ENCODE measurements at regions not wholly inside any gene's neighbourhood (a gene's known extent, or its start where the extent isn't known, plus 50 kb on each side); places are given as distances from the start of the nearest gene placed in this dataset.
"Not testable (repeated sequence)": the region's sequence is repeated elsewhere in the genome, so short reads cannot be mapped to it uniquely, and the experiment has no call there.

GRCh38 chr14:22282949-22283348, 306.1 kb downstream of the DAD1 start:
- DNase-seq: no peak

GRCh38 chr14:22282417-22282816, 306.6 kb downstream of the DAD1 start:
- no peak for DNase-seq

- peak; percentile 50 for DNase-seq
Measured at GRCh38 chr14:22281447-22281874, 307.6 kb downstream of the DAD1 start.

- DNase-seq: peak; percentile 30
Measured at GRCh38 chr14:22280497-22281316, 308.3 kb downstream of the DAD1 start.

GRCh38 chr14:22276913-22277816, 311.9 kb downstream of the DAD1 start:
- DNase-seq: no peak

GRCh38 chr14:22271838-22272799, 316.9 kb downstream of the DAD1 start:
- DNase-seq: peak; percentile 20

- DNase-seq: no peak
Measured at GRCh38 chr14:22268875-22269274, 320.1 kb downstream of the DAD1 start.

- DNase-seq: no peak
Measured at GRCh38 chr14:22266683-22267082, 322.3 kb downstream of the DAD1 start.

- no peak for DNase-seq
Measured at GRCh38 chr14:22266142-22266442, 322.9 kb downstream of the DAD1 start.

- DNase-seq: no peak
Measured at GRCh38 chr14:22265319-22266141, 323.5 kb downstream of the DAD1 start.

- DNase-seq: no peak
Measured at GRCh38 chr14:22264759-22265158, 324.3 kb downstream of the DAD1 start.

- no peak for DNase-seq
Measured at GRCh38 chr14:22263961-22264360, 325.1 kb downstream of the DAD1 start.

- DNase-seq: no peak
Measured at GRCh38 chr14:22262881-22263280, 326.1 kb downstream of the DAD1 start.

- peak; percentile 61 for DNase-seq
Measured at GRCh38 chr14:22255017-22255950, 333.7 kb downstream of the DAD1 start.

- DNase-seq: peak; percentile 33
Measured at GRCh38 chr14:22252686-22253085, 336.3 kb downstream of the DAD1 start.

GRCh38 chr14:22251090-22251489, 337.9 kb downstream of the DAD1 start:
- DNase-seq: no peak

GRCh38 chr14:22249770-22250169, 339.3 kb downstream of the DAD1 start:
- DNase-seq: no peak

- no peak for DNase-seq
Measured at GRCh38 chr14:22243971-22244581, 344.9 kb downstream of the DAD1 start.

GRCh38 chr14:22238320-22238719, 350.7 kb downstream of the DAD1 start:
- not testable (repeated sequence) for DNase-seq

- DNase-seq: no peak
Measured at GRCh38 chr14:22233377-22233776, 355.6 kb downstream of the DAD1 start.
